ENCODE measurements at regions not wholly inside any gene's neighbourhood (a gene's known extent, or its start where the extent isn't known, plus 50 kb on each side); places are given as distances from the start of the nearest gene placed in this dataset.

GRCh38 chr5:163770625-163771024 lies 265.2 kb downstream of the MAT2B start:
- in situ Hi-C loops (cut with MboI; ENCODE audit: low pct_unique_long_range_greater_than_20kb, low sequenced_read_pairs, unreplicated experiment): no loop called here
- no peak for TF ChIP-seq CTCF (IDR thresholded peaks at IDR 0.05; ENCODE audit: extremely low read depth, insufficient read depth, missing control alignments)
- DNase-seq (ENCODE audit: low spot score): no peak

DNA sequence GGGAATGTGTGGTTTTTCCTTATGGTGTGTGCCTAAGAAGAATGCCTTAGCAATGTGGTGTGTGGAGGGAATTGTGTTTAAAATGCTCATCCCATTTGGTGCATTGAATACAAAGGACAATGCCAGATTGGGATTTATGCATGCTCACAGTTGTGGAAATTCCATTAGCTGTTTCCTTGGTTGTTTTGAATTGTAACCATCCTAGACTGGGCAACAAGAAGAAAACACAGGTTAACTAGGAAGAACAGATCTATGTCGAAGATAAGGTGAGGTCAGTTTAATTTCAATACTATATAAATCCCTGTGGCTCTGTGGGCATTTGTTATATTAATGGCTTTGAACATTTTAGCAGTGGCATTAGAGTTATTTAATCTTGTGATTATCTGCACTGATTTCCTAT lies 266.8 kb downstream of the MAT2B start:
- no peak for DNase-seq (ENCODE audit: low spot score)
- TF ChIP-seq CTCF (IDR thresholded peaks at IDR 0.05; ENCODE audit: extremely low read depth, insufficient read depth, missing control alignments): no peak
- in situ Hi-C loops (cut with MboI; ENCODE audit: low pct_unique_long_range_greater_than_20kb, low sequenced_read_pairs, unreplicated experiment): no loop called here

- in situ Hi-C loops (cut with MboI; ENCODE audit: low pct_unique_long_range_greater_than_20kb, low sequenced_read_pairs, unreplicated experiment): no loop called here
- TF ChIP-seq CTCF (IDR thresholded peaks at IDR 0.05; ENCODE audit: extremely low read depth, insufficient read depth, missing control alignments): no peak
- DNase-seq (ENCODE audit: low spot score): no peak
These were observed 267.2 kb downstream of the MAT2B start for GRCh38 chr5:163772644-163773043.

DNA sequence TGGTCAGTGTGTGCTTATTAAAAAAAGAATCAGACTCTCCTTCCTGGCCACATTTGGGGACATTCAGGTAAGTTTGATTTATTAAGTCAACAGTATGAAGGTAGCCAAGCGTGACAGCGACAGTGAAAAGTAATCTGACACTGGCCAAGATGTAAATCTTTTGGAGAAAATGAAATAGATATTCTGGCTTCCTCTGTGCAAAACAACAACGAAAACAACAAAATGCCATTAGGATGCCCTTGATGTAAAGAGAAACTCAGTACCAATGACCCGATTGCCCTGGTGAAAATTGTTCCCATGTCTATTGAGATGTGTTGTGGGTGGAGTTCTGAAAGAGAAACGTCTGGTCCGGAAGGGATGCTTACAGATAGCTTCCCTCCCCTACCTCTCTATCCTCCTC lies 267.8 kb downstream of the MAT2B start:
- no peak for DNase-seq (ENCODE audit: low spot score)
- in situ Hi-C loops (cut with MboI; ENCODE audit: low pct_unique_long_range_greater_than_20kb, low sequenced_read_pairs, unreplicated experiment): no loop called here
- no peak for TF ChIP-seq CTCF (IDR thresholded peaks at IDR 0.05; ENCODE audit: extremely low read depth, insufficient read depth, missing control alignments)

DNA sequence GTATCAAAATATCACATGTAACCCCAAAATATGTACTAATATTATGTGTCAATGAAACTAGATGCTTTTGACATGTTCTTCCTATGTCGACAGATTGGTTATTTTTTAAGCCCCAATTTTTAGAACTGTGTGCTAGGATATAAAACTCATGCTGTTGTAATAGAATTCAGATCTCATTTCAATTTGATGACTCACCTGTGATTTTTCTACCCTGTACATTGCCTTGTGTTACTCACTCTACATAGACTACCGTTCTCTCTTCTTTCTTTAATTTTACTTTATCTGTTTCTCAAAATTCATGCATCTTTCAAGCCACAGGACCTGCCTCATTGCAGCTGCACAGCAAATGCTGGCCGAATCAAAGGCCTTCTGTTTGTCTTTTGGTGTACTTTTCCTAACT lies 284.5 kb downstream of the MAT2B start:
- no peak for DNase-seq (ENCODE audit: low spot score)
- in situ Hi-C loops (cut with MboI; ENCODE audit: low pct_unique_long_range_greater_than_20kb, low sequenced_read_pairs, unreplicated experiment): no loop called here
- no peak for TF ChIP-seq CTCF (IDR thresholded peaks at IDR 0.05; ENCODE audit: extremely low read depth, insufficient read depth, missing control alignments)

GRCh38 chr5:163790497-163790896 lies 285.1 kb downstream of the MAT2B start:
- no peak for TF ChIP-seq CTCF (IDR thresholded peaks at IDR 0.05; ENCODE audit: extremely low read depth, insufficient read depth, missing control alignments)
- in situ Hi-C loops (cut with MboI; ENCODE audit: low pct_unique_long_range_greater_than_20kb, low sequenced_read_pairs, unreplicated experiment): no loop called here
- DNase-seq (ENCODE audit: low spot score): no peak

GRCh38 chr5:163794993-163795392 lies 289.6 kb downstream of the MAT2B start:
- DNase-seq (ENCODE audit: low spot score): no peak
- in situ Hi-C loops (cut with MboI; ENCODE audit: low pct_unique_long_range_greater_than_20kb, low sequenced_read_pairs, unreplicated experiment): no loop called here
- no peak for TF ChIP-seq CTCF (IDR thresholded peaks at IDR 0.05; ENCODE audit: extremely low read depth, insufficient read depth, missing control alignments)
